SIG-M5 treated with dmso at 0.1 percent for 504 hours (cell line): ENCODE measurements at regions not wholly inside any gene's neighbourhood (a gene's known extent, or its start where the extent isn't known, plus 50 kb on each side); places are given as distances from the start of the nearest gene placed in this dataset.
"Not testable (repeated sequence)": the region's sequence is repeated elsewhere in the genome, so short reads cannot be mapped to it uniquely, and the experiment has no call there.

ENCODE experiments used
- DNase-seq: peaks from one replicate; lab custom pipeline; 2025; ENCODE audit not compliant: unreplicated experiment; lab: John Stamatoyannopoulos, UW

GRCh38 chr4:188649635-188650034, 510.4 kb downstream of the TRIML1 start:
- DNase-seq: no peak

DNA sequence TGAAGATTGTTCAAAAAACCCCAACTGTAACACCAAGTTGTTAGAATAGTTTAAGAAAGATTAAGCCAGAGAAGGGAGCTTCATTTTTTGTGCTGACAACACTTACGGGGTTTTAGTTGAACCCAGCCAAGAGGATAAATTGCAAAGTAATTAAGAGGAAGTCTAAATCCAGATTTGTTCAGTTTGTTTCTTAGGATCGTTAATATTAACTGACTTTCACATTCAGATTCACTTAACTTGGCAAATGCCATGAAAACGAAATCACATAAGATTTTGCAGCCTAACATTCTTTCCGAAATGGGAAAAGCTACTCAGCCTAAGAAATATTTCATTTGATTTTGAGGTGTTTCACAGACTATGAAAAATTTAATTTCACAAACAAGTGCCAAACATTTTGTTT, 511.3 kb downstream of the TRIML1 start:
- DNase-seq: no peak

- DNase-seq: no peak
Observed at GRCh38 chr4:188657365-188657764, 518.1 kb downstream of the TRIML1 start.

DNA sequence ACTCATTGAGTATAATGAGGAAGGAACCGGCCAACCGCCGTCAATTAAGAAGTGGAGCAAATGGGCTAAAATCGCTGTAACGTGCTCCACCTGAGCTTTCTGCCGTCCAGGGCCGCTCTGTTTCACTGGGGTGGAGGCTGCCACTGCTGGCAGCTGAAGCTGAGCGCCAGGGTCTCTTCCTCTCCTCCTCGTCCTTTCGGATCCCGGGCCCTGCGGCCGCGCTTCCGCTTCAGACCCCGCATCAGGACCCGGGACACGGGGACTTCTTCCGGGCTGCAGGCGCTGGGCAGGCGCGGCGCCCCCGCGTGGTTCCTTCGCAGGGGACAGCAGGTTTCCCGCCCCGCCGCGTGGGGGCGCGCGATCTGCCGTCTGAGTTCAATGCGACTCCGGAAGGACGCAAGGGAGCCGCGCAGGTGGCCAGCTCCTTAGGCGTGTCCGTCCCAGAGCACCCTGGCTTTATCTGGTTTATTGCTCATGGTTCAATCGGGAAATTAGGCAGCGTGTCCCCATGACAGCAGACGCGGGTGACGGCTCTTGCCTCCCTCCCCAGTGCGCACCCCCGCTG, 519.8 kb downstream of the TRIML1 start:
- DNase-seq: no peak

DNA sequence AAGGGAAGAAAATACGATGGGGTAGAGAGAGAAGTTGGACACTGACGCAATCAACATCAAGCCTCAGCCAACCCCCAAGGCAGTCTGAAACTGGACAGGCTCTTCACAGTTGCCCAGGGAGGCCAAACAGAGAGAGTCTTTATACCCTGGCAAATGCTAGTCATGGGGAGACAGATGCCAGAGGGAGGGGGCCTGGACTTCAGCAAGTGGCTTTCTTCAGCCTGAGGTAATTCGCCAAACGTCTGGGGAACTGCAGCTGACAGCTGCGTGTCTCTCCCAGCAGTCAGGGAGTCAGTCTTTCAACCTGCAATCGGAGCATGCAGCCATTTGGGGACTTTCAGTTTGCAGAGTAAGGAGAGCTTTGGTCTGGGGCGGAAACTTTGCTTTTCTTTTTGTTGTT, 521.6 kb downstream of the TRIML1 start:
- no peak for DNase-seq

DNA sequence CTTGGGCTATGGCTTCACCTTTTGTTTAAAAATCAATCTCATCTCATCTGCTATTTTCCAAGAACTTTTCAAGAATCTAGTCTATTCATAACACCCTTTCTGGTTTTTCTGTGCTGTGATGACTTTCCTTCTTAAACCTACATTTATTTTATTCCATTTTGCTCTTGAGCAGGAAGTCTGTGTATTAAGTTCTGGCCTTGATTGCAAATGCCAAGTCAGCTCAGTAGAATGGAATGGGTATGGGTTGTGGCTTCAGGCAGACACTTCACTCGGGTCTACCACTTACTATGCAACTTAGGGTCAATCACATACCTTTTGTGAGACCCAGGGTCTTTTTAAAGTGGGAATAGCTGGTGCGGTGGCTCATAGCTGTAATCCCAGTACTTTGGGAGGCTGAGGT, 522.3 kb downstream of the TRIML1 start:
- no peak for DNase-seq

- no peak for DNase-seq
Observed at GRCh38 chr4:188663369-188663768, 524.1 kb downstream of the TRIML1 start.

- no peak for DNase-seq
Observed at GRCh38 chr4:188665491-188666457, 526.5 kb downstream of the TRIML1 start.

GRCh38 chr4:188678691-188679090, 539.5 kb downstream of the TRIML1 start:
- not testable (repeated sequence) for DNase-seq

- DNase-seq: no peak
Observed at GRCh38 chr4:188680004-188680666, 540.9 kb downstream of the TRIML1 start.

- no peak for DNase-seq
Observed at GRCh38 chr4:188680667-188681063, 541.4 kb downstream of the TRIML1 start.

- DNase-seq: no peak
Observed at GRCh38 chr4:188682321-188682720, 543.1 kb downstream of the TRIML1 start.

DNA sequence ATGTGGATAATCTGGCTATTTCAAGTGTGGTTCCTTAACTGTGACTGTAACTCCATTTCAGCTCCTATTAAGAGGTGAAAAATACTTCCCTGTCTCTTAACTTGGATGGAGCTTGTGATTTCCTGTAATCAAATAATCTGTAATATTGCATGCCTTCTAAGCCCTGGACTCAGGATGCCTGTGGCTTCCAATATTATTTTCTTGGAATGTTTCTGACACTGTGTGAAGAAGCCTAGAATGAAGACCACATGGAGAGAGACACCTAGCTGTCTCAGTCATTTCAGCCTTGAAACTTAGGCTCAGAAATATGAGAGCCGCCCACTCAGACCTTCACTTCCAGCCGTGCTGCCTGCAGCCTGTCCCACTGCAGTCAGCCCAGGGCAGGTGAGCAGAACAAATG, 544.3 kb downstream of the TRIML1 start:
- DNase-seq: no peak

- DNase-seq: no peak
Observed at GRCh38 chr4:188688956-188689355, 549.7 kb downstream of the TRIML1 start.

DNA sequence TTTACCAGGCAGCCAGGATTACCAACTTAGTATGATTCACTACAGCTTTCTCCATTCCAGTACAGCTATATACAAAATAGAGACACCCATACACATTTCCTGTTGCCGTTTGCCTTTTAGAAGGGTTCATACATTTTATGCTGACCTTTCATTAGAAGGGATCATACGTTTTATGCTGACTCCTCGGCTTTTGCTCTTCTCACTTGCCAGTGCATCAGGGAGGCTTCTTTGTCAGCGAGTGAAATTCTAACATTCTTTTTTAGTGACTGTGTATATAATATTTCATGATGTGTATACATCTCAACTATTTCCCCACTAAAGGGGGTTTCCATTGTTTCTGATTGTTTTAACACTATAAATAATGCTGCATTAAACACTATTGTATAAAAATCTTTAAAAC, 552.6 kb downstream of the TRIML1 start:
- no peak for DNase-seq

DNA sequence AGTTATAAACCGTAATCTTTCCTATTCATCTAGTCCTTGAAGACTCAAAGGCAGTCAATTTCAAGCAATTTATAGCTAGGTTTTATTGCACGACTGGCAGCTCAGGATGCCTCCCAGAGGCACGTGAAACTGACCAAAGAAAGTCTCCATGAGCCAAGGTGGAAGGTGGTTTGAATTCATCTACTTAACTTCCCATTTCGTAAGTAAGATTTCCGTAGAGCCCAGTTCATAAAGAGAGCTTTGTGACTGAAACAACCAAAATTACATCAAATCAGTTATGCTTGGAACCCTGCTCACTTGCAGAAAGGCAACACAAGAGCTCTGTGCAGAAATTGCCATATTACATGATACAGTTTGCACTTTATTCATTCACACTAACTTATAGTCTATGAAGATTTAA, 556.0 kb downstream of the TRIML1 start:
- no peak for DNase-seq

- no peak for DNase-seq
Observed at GRCh38 chr4:188697243-188697642, 558.0 kb downstream of the TRIML1 start.

- DNase-seq: no peak
Observed at GRCh38 chr4:188701952-188702351, 562.7 kb downstream of the TRIML1 start.

- no peak for DNase-seq
Observed at GRCh38 chr4:188704288-188704687, 565.0 kb downstream of the TRIML1 start.

- DNase-seq: no peak
Observed at GRCh38 chr4:188707036-188707435, 567.8 kb downstream of the TRIML1 start.

DNA sequence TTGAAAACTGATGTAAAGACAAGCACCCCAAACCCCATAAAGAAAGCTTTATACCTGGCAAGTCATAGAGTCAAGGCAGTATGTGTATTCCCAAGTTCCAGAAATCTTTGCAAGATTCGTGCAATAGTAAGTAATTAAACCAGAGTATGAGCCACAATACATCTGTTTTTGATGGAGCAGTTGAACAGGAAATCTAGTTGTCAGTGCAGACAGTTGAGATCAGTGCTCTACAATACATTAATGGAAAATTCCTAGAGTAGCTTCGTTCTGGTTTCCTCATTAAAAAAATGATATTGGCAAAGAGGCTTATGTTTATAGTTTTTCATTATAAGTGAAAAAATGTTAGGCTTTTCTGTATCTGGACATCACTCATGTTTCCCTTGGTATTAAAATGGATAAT, 575.3 kb downstream of the TRIML1 start:
- DNase-seq: no peak

GRCh38 chr4:188714907-188715306, 575.7 kb downstream of the TRIML1 start:
- no peak for DNase-seq
